Cerebellar nuclear complex (tissue), 1 donor: ENCODE measurements at regions not wholly inside any gene's neighbourhood (a gene's known extent, or its start where the extent isn't known, plus 50 kb on each side); places are given as distances from the start of the nearest gene placed in this dataset.
"Not testable (repeated sequence)": the region's sequence is repeated elsewhere in the genome, so short reads cannot be mapped to it uniquely, and the experiment has no call there.

Experiments
- DNase-seq, 2 experiments: peaks; one replicate each; lab custom pipeline; 2025; lab: John Stamatoyannopoulos, UW

GRCh38 chr3:22383285-22383684 lies 632.3 kb upstream of the ZNF385D start:
- no peak for DNase-seq

GRCh38 chr3:22386107-22386506 lies 635.1 kb upstream of the ZNF385D start:
- DNase-seq: no peak

- no peak for DNase-seq
Measured at GRCh38 chr3:22392286-22392685, 641.3 kb upstream of the ZNF385D start.

- DNase-seq: peak in 1 of 2 experiments; percentile 47
Measured at GRCh38 chr3:22392859-22393258, 641.8 kb upstream of the ZNF385D start.

- DNase-seq: no peak
Measured at GRCh38 chr3:22399566-22399965, 648.6 kb upstream of the ZNF385D start.

GRCh38 chr3:22401499-22401898 lies 650.5 kb upstream of the ZNF385D start:
- DNase-seq: no peak

- DNase-seq: no peak
Measured at GRCh38 chr3:22414239-22414638, 663.2 kb upstream of the ZNF385D start.

- not testable (repeated sequence) for DNase-seq
Measured at GRCh38 chr3:22416838-22417446, 665.9 kb upstream of the ZNF385D start.

GRCh38 chr3:22419261-22419660 lies 668.3 kb upstream of the ZNF385D start:
- no peak for DNase-seq

- DNase-seq: no peak
Measured at GRCh38 chr3:22421589-22421988, 670.6 kb upstream of the ZNF385D start.

GRCh38 chr3:22431334-22431733 lies 680.3 kb upstream of the ZNF385D start:
- DNase-seq: no peak

- DNase-seq: peak; percentile 29 to 35
Measured at GRCh38 chr3:22439626-22440025, 688.6 kb upstream of the ZNF385D start.

GRCh38 chr3:22441711-22442110 lies 690.7 kb upstream of the ZNF385D start:
- no peak for DNase-seq

- DNase-seq: no peak
Measured at GRCh38 chr3:22443571-22444233, 692.7 kb upstream of the ZNF385D start.

- not testable (repeated sequence) for DNase-seq
Measured at GRCh38 chr3:22445336-22445735, 694.3 kb upstream of the ZNF385D start.

- DNase-seq: no peak
Measured at GRCh38 chr3:22450786-22451400, 699.9 kb upstream of the ZNF385D start.

GRCh38 chr3:22451501-22451900 lies 700.5 kb upstream of the ZNF385D start:
- DNase-seq: peak in 1 of 2 experiments; percentile 20

- no peak for DNase-seq
Measured at GRCh38 chr3:22453906-22454535, 703.0 kb upstream of the ZNF385D start.

GRCh38 chr3:22469995-22470394 lies 719.0 kb upstream of the ZNF385D start:
- no peak for DNase-seq

GRCh38 chr3:22471557-22471956 lies 720.5 kb upstream of the ZNF385D start:
- no peak for DNase-seq

- DNase-seq: no peak
Measured at GRCh38 chr3:22474706-22475445, 723.9 kb upstream of the ZNF385D start.

- no peak for DNase-seq
Measured at GRCh38 chr3:22475665-22476240, 724.7 kb upstream of the ZNF385D start.
